ENCODE measurements at regions not wholly inside any gene's neighbourhood (a gene's known extent, or its start where the extent isn't known, plus 50 kb on each side); places are given as distances from the start of the nearest gene placed in this dataset.
A peak's percentile ranks its signal among the peaks of the same experiment; 100 is the strongest.
"Not testable (repeated sequence)": the region's sequence is repeated elsewhere in the genome, so short reads cannot be mapped to it uniquely, and the experiment has no call there.

DNA sequence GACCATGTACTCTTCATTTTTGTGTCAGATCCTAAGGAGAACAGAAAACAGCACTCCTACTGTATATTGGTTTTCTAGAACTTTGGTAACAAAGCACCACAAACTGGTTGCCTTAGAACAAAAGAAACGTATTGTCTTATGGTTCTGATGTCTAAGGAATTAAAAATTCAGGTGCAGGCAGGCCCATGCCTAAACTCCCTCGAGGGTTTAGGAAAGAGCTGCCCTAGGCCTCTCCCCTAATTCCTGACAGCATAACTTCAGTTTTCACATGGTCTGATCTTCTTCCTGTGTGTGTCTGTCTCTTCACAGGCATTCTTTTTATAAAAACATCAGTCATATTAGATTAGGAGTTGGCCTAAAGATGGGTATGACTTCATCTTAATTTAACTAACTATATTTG, 1093.6 kb downstream of the TECRL start:
- no peak for DNase-seq (ENCODE audit: low read depth in 4 of 4, low spot score in 3 of 4)

GRCh38 chr4:63308697-63309096, 1100.6 kb downstream of the TECRL start:
- no peak for DNase-seq (ENCODE audit: low read depth in 4 of 4, low spot score in 3 of 4)

- no peak for DNase-seq (ENCODE audit: low read depth in 4 of 4, low spot score in 3 of 4)
These were observed 1106.5 kb downstream of the TECRL start for GRCh38 chr4:63302792-63303191.

DNA sequence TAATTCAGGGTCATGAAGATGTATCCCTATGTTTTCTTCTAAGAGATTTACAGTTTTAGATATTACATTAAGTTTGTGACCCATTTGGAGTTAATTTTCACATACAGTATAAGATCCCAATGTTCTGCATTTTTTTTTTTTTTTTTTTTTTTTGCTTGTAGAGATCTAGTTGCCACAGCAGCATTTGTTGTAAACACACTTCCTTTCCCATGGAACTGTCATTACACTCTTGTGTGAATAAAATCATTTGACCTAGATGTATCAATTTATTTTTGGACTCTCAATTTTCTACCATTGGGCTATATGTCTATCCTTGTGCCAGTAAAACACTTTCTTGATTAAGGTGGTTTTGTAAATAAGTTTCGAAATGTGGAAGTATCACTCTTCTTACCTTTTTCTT, 1107.2 kb downstream of the TECRL start:
- no peak for DNase-seq (ENCODE audit: low read depth in 4 of 4, low spot score in 3 of 4)

DNA sequence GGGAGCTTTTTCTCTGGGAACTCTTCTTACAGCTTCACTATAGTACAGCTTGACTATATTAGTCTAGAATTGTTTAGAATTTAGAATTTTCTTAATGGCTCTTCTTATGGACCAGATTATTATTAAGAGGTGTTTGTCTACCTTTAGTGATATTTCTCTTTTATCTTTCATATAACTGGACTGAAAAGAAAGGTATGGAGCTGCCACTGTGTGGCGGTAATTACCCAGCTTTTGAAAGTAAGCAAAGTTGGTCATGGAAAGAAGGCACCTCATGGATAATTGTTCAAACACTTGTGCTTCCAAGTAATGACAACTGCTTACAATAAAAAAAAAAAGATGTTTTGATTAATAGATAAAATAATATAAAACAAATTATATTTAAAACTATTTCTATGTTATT, 1112.5 kb downstream of the TECRL start:
- DNase-seq (ENCODE audit: low read depth in 4 of 4, low spot score in 3 of 4), result no peak

DNA sequence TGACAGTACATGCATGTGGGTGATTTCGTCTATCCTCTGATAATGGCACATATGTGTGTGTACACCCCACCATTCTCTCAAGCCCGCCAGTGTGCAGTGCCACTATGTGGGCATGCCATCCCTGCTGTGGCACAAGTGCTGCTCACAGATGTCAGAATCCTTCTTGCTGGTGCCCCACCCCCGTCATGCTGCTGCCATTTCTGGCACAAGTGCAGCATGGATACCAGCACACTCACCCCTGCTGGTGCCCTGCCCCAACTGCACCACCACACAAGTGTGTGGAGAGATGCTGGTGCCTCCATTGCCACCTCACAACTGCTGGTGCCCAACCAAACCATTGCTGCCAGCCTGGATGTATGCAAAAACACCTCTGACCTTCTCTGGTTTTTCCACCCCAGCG, 1133.8 kb downstream of the TECRL start:
- no peak for DNase-seq (ENCODE audit: low read depth in 4 of 4, low spot score in 3 of 4)

GRCh38 chr4:63269156-63269555, 1140.1 kb downstream of the TECRL start:
- no peak for DNase-seq (ENCODE audit: low read depth in 4 of 4, low spot score in 3 of 4)

DNA sequence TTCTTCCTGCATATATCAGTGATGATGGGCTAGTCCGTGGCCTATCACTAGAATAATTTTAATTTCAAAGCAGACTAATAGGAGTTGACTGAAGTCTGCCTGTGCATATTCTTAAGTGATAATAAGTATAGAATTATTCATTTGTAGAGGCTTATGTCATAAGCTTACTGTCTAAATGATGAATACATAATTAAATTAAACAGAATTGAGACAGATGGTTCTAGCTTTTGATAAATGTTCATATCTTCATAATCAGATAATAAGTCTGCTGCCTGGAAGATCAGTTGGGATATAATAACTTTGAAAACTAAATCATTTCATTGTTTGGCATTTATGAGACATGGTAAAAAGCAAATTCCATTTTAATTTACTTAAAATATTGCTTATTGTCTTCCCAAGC, 1175.6 kb downstream of the TECRL start:
- no peak for DNase-seq (ENCODE audit: low read depth in 4 of 4, low spot score in 3 of 4)

- no peak for DNase-seq (ENCODE audit: low read depth in 4 of 4, low spot score in 3 of 4)
These were observed 1177.2 kb downstream of the TECRL start for GRCh38 chr4:63232058-63232457.

DNA sequence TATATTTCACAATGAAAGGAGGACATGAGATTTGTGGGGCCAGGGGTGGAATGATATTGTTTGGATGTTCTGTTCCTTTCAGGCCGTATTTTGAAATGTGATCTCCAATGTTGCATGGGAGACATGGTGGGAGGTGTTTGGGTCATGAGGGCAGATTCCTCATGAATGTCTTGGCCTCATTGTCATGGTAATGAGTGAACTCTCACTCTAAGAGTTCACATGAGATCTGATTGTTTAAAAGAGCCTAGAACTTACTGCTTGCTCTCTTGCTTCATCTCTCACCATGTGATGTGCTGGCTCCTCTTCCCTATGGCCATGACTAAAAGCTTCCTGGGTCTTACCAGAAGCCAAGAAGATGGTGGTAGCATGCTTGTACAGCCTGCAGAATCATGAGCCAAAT, 1183.0 kb downstream of the TECRL start:
- DNase-seq (ENCODE audit: low read depth in 4 of 4, low spot score in 3 of 4), result no peak

- no peak for DNase-seq (ENCODE audit: low read depth in 4 of 4, low spot score in 3 of 4)
These were observed 1186.8 kb downstream of the TECRL start for GRCh38 chr4:63222466-63222865.

DNA sequence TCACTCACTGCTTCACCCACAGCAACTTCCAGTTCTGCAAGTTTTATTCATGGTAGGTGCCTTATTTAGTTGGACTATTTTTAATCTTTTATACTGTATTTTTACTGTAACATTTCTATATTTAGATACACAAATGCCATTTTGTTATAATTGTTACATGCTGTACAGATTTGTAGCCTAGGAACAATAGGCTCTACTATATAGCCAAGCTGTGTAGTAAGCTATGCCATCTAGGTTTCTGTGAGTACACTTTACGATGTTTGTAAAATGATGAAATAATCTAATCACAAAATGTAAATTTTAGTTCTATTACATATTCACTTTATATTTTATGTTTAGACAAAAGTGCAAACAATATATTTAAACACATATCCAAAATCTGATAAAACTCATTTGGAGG, 1187.8 kb downstream of the TECRL start:
- no peak for DNase-seq (ENCODE audit: low read depth in 4 of 4, low spot score in 3 of 4)

DNA sequence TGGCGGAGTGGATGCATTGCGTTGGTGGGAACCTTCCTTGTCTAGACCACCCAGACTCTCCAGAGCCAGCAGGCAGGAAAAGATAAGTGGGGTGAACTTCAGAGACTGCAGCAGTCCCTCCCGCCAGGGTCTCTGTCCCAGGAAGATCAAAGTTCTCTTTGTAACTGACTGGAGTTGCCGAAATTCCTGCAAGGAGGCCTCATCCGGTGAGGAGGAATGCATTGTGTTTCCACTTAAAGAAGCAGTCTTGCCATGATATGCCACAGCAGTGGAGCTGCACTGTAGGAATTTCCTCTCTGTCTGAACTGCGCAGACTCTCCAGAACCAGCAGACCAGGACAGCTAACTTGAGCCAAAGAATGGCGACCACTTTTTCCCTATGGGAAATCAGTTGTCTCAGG, 1190.4 kb downstream of the TECRL start:
- no peak for DNase-seq (ENCODE audit: low read depth in 4 of 4, low spot score in 3 of 4)

DNA sequence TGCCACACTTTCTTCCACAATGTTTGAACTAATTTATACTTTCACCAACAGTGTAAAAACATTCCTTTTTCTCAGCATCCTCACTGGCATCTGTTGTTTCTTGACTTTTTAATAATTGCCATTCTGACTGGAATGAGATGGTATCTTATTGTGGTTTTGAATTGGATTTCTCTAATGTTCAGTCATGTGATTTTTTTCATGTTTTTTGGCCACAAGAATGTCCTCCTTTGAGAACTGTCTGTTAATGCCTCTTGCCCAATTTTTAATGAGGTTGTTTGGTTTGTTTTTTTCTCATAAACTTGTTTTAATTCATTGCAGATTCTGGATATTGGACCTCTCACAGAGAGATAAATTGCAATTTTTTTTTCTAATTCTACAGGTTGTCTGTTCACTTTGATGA, 1195.2 kb downstream of the TECRL start:
- no peak for DNase-seq (ENCODE audit: low read depth in 4 of 4, low spot score in 3 of 4)

DNA sequence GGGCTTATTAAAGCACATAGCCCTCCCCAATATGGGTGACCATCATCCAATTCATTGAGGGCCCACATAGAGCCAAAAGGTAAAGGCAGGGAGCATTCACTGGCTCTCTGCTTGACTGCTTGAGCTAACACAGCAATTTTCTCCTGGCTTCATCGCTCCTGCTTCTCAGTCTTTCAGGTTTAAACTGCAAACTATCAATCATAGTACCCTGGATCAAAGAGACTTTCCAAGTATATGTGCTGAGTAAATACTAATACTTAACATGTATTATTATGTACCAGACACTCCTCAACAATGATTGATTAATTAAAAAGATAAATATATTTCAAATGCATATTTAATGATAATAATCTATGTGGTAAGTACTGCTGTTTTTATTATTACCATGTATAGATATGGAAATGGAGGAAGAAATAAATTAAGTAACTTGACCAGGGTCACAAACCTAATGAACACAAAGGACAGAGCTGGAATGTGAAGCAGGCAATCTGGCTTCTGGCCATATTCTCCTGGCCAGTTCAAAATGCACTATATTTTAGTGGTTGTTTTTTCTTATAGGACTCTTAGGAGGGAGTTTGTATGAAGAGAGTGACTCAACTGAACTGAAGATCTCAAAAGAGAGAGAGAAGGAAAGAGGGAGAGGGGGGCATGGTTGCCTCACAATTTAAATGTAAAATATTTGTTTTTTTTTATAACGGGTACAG, 1197.3 kb downstream of the TECRL start:
- peak in 2 of 4 donors; percentile 1 to 16 for DNase-seq (ENCODE audit: low read depth in 4 of 4, low spot score in 3 of 4)

DNA sequence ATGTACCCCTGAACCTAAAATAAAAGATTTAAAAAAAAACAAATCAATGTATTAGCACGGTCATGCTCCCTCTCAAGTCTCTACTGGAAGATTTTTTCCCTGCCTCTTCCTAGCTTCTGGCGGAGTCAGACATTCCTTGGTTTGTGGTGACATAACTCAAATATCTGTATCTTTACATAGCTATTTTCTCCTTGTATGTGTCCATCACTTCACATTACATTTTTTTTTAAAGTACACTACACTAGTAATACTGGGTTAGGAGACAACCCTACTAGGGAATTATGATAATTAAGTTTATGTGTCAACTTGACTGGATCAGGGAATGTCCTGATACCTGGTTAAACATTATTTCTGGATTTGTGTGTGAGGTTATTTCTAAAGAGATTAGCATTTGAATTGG, 1197.9 kb downstream of the TECRL start:
- no peak for DNase-seq (ENCODE audit: low read depth in 4 of 4, low spot score in 3 of 4)

DNA sequence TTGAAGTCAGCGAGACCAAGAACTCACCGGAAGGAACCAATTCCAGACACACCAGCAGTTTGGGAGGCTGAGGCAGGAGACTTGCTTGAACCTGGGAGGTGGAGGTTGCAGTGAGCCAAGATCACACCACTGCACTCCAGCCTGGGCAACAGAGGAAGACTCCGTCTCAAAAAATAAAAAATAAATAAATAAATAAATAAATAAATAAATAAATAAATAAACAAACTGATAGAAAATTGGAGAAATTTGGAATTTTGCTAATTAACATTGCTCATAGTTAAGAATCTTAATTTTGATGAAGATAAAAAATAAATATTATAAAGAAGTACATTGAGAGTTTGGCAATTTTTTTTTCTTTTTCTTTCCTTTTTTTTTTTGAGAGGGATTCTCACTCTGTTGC, 1216.2 kb downstream of the TECRL start:
- not testable (repeated sequence) for DNase-seq (ENCODE audit: low read depth in 4 of 4, low spot score in 3 of 4)

DNA sequence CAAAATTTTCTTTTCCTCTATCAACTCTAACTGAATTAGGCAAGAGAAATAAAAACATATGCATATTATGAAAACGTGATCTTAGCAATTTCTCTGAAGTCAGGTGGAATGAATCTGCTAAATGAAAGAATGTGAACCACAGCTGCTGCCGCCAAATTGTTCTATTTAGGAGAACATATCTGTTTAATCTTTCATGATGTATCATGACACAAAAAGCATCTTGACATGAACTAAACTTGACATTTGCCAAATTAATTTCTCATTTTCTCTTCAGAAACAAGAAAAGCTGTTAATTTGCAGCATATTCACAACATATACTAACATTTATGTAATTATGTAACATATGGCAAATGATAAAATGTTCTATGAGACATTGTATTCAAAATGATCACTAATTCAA, 1237.9 kb downstream of the TECRL start:
- DNase-seq (ENCODE audit: low read depth in 4 of 4, low spot score in 3 of 4), result no peak

DNA sequence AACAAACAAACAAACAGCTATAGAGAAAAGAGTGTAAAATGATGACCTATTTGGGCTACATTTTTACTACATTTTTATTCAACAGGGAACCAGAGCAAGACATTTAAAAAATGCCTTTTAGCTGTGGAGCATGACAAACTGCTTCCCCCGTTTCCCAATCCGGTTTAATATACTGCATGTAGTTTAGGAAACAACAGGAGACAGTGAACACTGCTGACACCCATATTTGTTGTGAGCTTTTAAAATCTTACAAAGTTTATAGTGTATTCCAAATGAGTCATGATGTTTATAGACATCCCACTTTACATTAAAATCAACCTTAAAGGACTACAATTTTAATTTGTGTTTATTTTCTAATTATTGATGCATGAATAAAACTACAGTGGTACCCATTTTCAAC, 1238.3 kb downstream of the TECRL start:
- no peak for DNase-seq (ENCODE audit: low read depth in 4 of 4, low spot score in 3 of 4)

GRCh38 chr4:63169836-63170235, 1239.4 kb downstream of the TECRL start:
- DNase-seq (ENCODE audit: low read depth in 4 of 4, low spot score in 3 of 4), result no peak

DNA sequence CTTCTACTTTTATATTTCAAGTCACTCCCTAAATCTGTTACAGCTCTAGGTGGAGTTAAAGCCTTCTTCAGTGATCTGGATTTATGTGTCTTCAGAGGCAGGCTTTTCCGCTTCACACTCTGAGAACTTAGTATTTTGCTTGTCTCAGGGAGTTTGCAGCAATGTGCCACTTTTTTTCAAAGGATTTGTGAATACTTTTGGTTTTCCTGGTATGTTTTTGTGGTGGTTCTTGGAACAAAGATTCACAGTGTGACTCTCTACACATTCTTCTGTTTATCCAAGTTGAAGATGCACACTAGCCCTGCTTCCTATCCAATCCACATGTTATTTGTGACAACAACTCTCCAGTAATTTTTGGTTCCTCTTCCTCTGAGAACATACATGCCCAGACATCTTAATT, 1253.7 kb downstream of the TECRL start:
- no peak for DNase-seq (ENCODE audit: low read depth in 4 of 4, low spot score in 3 of 4)

DNA sequence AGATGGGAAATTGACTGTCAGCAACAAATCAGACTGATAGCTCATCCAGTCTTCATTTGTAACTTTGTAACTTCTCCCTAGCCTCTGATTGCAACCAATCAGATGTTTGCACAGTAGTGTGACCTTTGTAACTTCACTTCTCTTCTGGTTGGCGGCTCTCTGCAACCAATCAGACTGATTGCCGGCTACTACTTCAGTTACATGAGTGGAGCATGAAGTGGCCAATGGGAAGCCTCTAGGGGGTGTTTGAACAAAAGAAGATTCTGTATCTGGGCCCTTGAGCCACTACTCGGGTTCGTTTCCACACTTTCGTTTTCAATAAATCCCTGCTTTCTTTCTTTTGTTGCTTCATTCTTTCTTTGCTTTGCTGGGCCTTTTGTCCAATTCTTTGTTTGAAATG, 1285.8 kb downstream of the TECRL start:
- DNase-seq (ENCODE audit: low read depth in 4 of 4, low spot score in 3 of 4), result no peak

- DNase-seq (ENCODE audit: low read depth in 4 of 4, low spot score in 3 of 4), result no peak
These were observed 1286.3 kb downstream of the TECRL start for GRCh38 chr4:63122955-63123354.

Data from left renal pelvis (tissue), 4 donors.